GM12878 (cell line): ENCODE measurements at regions not wholly inside any gene's neighbourhood (a gene's known extent, or its start where the extent isn't known, plus 50 kb on each side); places are given as distances from the start of the nearest gene placed in this dataset.
A peak's percentile ranks its signal among the peaks of the same experiment; 100 is the strongest.

Experiments used
- ATAC-seq: fragments of 200-7000 bp; cut with Tn5 transposase; 3 replicates; pipeline ENCODE4 v1.9.1; 2020; ENCODE audit warnings: mild to moderate bottlenecking, moderate library complexity
- BruUV-seq: library from RNA; stranded (reverse); fragments of 400-500 nt; replicated peaks from 2 replicates; lab custom pipeline; 2021; lab: Mats Ljungman, UMichigan
- CTCF ChIA-PET: fragments of 300-600 bp; sonication (Branson Sonifier 250); formaldehyde crosslinking; extraction: SDS; loops from one replicate; lab custom pipeline; 2021; ENCODE audit warnings: inconsistent platforms; lab: Yijun Ruan, JAX
- POLR2A ChIA-PET: fragments of 350-600 bp; formaldehyde crosslinking; extraction: SDS; loops from one replicate; lab custom pipeline; 2021; ENCODE audit warnings: inconsistent platforms; lab: Charles Lee
- RAD21 ChIA-PET: fragments of 300-600 bp; sonication (Branson Sonifier 250); formaldehyde crosslinking; loops from one replicate; lab custom pipeline; 2023; ENCODE audit warnings: antibody characterized with exemption; ENCODE audit not compliant: unreplicated experiment; lab: Charles Lee
- SMC1A ChIA-PET: fragments of 300-600 bp; sonication (Branson Sonifier 250); formaldehyde crosslinking; loops from one replicate; lab custom pipeline; 2023; ENCODE audit not compliant: unreplicated experiment, uncharacterized antibody; lab: Charles Lee
- DNase-seq: peaks from one replicate; pipeline ENCODE4 v3.0.0-alpha.2; 2011; ENCODE audit warnings: low read depth, low spot score
- FAIRE-seq: peaks from 3 replicates; lab custom pipeline; 2011; peaks lifted over from hg19 to GRCh38; lab: Jason Lieb, UNC
- H2AFZ ChIP-seq: 2 replicates; pipeline ENCODE4 v1.6.0; 2011; ENCODE audit warnings: low read depth, low read length, control low read depth; ENCODE audit not compliant: control insufficient read depth
- H3K27ac ChIP-seq: 2 replicates; pipeline ENCODE4 v1.5.1; 2011; ENCODE audit warnings: control low read depth; ENCODE audit not compliant: control insufficient read depth, insufficient read depth
- H3K27me3 ChIP-seq, 2 experiments: replicated peaks in 1 of 2; 2 replicates each; pipeline versions ENCODE4 v1.6.0 to v1.6.1; 2011; ENCODE audit warnings: low read length in 1 of 2; ENCODE audit not compliant: control insufficient read depth in 2 of 2, insufficient read depth in 2 of 2
- H3K36me3 ChIP-seq, 2 experiments: 2 replicates each; pipeline ENCODE4 v1.5.1; 2011; ENCODE audit warnings: low read length in 1 of 2; ENCODE audit not compliant: control insufficient read depth in 2 of 2, insufficient read depth in 2 of 2
- H3K4me1 ChIP-seq: 2 replicates; pipeline ENCODE4 v1.6.1; 2011; ENCODE audit warnings: mild to moderate bottlenecking, low read length, moderate library complexity, mixed read lengths; ENCODE audit not compliant: control insufficient read depth, insufficient read depth
- H3K4me2 ChIP-seq: 2 replicates; pipeline ENCODE4 v1.6.0; 2011; ENCODE audit warnings: control low read depth; ENCODE audit not compliant: control insufficient read depth, insufficient read depth
- H3K4me3 ChIP-seq: fragments of 200-600 bp; sonication (generic); 2 replicates; pipeline ENCODE4 v1.5.1; 2016
- H3K79me2 ChIP-seq: 2 replicates; pipeline ENCODE4 v1.6.0; 2011; ENCODE audit warnings: low read length; ENCODE audit not compliant: control insufficient read depth, insufficient read depth
- H3K9ac ChIP-seq: 2 replicates; pipeline ENCODE4 v1.8.0; 2011; ENCODE audit warnings: low read length, control low read depth, mixed read lengths; ENCODE audit not compliant: control insufficient read depth, insufficient read depth
- H3K9me3 ChIP-seq: replicated peaks from 3 replicates; pipeline ENCODE4 v1.5.1; 2011; ENCODE audit warnings: mild to moderate bottlenecking, low read length; ENCODE audit not compliant: control insufficient read depth, insufficient read depth
- H4K20me1 ChIP-seq: 2 replicates; pipeline ENCODE4 v1.6.0; 2011; ENCODE audit not compliant: control insufficient read depth, insufficient read depth
- ATF3 ChIP-seq: IDR thresholded peaks from 2 replicates; pipeline ENCODE4 v1.6.1; 2011; ENCODE audit warnings: low read depth, mild to moderate bottlenecking, low read length, moderate library complexity, borderline replicate concordance; ENCODE audit errors: extremely low read depth
- CREM ChIP-seq: IDR thresholded peaks from 2 replicates; pipeline ENCODE4 v1.6.1; 2014; ENCODE audit warnings: antibody characterized with exemption, low read depth
- EED ChIP-seq: sonication (generic); IDR thresholded peaks from 2 replicates; pipeline ENCODE4 v1.6.1; 2016; ENCODE audit warnings: antibody characterized with exemption, low read depth
- FOXK2 ChIP-seq: fragments of 450-650 bp; IDR thresholded peaks from 2 replicates; pipeline ENCODE4 v1.6.1; 2017; ENCODE audit warnings: mild to moderate bottlenecking, moderate library complexity
- HDAC2 ChIP-seq: fragments of 200-600 bp; sonication (generic); IDR thresholded peaks from 2 replicates; pipeline ENCODE4 v1.6.1; 2017
- HDAC6 ChIP-seq: fragments of 200-600 bp; sonication (generic); IDR thresholded peaks from one replicate; pipeline ENCODE4 v1.8.0; 2017; ENCODE audit warnings: antibody characterized with exemption; ENCODE audit not compliant: unreplicated experiment
- HSF1 ChIP-seq: fragments of 150-350 bp; IDR thresholded peaks from 2 replicates; pipeline ENCODE4 v1.6.1; 2014; ENCODE audit warnings: mild to moderate bottlenecking, low read depth, low read length
- IKZF2 ChIP-seq, 2 experiments: fragments of 450-650 bp; IDR thresholded peaks; 2 replicates each; pipeline ENCODE4 v1.6.1; 2017; ENCODE audit warnings: mild to moderate bottlenecking in 2 of 2, moderate library complexity in 2 of 2
- LARP7 ChIP-seq: fragments of 450-650 bp; IDR thresholded peaks from 2 replicates; pipeline ENCODE4 v1.6.1; 2017; ENCODE audit warnings: mild to moderate bottlenecking
- MTA2 ChIP-seq: fragments of 450-650 bp; IDR thresholded peaks from 2 replicates; pipeline ENCODE4 v1.6.1; 2016; ENCODE audit warnings: low read depth, mild to moderate bottlenecking, moderate library complexity
- RCOR1 ChIP-seq: conservative IDR thresholded peaks from 2 replicates; pipeline ENCODE4 v1.6.1; 2012; ENCODE audit warnings: low read depth, low read length, improper control_type of control experiment
- STAT3 ChIP-seq: IDR thresholded peaks from 2 replicates; pipeline ENCODE4 v1.6.1; 2011; ENCODE audit warnings: low read depth, low read length, improper control_type of control experiment
- WGBS: methylation state at CpG from one replicate; pipeline ENCODE4 v1.1.6; 2016; ENCODE audit warnings: low lambda C conversion rate; ENCODE audit not compliant: insufficient replicate concordance, insufficient coverage; ENCODE audit errors: missing lambda C conversion rate; 5-methylcytosine and 5-hydroxymethylcytosine counted together
- in situ Hi-C: fragments of 300-500 bp; cut with MboI; formaldehyde crosslinking; loops from 9 replicates; pipeline ENCODE4 v1.14.3; 2018; ENCODE audit warnings: mixed read lengths
- intact Hi-C: fragments of 100-400 bp; cut with micrococcal nuclease; formaldehyde crosslinking; loops from one replicate; pipeline ENCODE4 v1.14.2; 2022; ENCODE audit not compliant: unreplicated experiment

GRCh38 chr2:12177455-12178288 lies 431.2 kb downstream of the LPIN1 start (continued):
- TF ChIP-seq IKZF2 (IDR thresholded peaks at IDR 0.05) = 0 out of 4 replicates have a peak, but pooled peaks of 1 of the 2 experiments have one; percentile 3
- no peak for TF ChIP-seq HDAC2
- no peak for TF ChIP-seq MTA2
- no peak for TF ChIP-seq ATF3
- TF ChIP-seq CREM = no peak
- 0 out of 2 replicates have a peak, but pooled peaks have one; percentile 42 for TF ChIP-seq LARP7
- no peak for TF ChIP-seq STAT3
- TF ChIP-seq HDAC6 = no peak

GRCh38 chr2:12178289-12179080 lies 432.1 kb downstream of the LPIN1 start:
- Histone ChIP-seq H3K27ac (no peak overlapping the region), H3K79me2 (no peaks in the 10 kb centered on the region), H3K4me1 (peaks cover 10% of the 10 kb centered on the region), H3K9ac (no peak overlapping the region), H3K9me3 (no peaks in the 10 kb centered on the region), H3K4me2 (no peak overlapping the region), H3K36me3 (no peaks in the 10 kb centered on the region), H4K20me1 (no peaks in the 10 kb centered on the region), H3K27me3 (no peaks in the 10 kb centered on the region), H2AFZ (no peak overlapping the region), H3K4me3 (no peak overlapping the region)
- RAD21 ChIA-PET = interaction anchor here (1.6 kb wide), 1 partner anchor 315 kb away, joined by 4 read pairs; no protein-coding TSS in a partner anchor
- FAIRE-seq = no peak
- CTCF ChIA-PET = interaction anchor here (0.6 to 1.7 kb wide), 2 partner anchors 180 to 538 kb away, joined by 3 read pairs; partner anchors contain the start of gene TRIB2
- SMC1A ChIA-PET = interaction anchor here (0.7 to 3.8 kb wide), 4 partner anchors 10 to 313 kb away, joined by 3 to 13 read pairs (median 4); no protein-coding TSS in a partner anchor
- no peak for DNase-seq
- in situ Hi-C loops (no loop called here), intact Hi-C loops (loop anchor here (5.0 to 10.0 kb wide), 5 partner anchors 106 to 539 kb away; partner anchors contain the start of gene TRIB2)
- no peak for ATAC-seq
- POLR2A ChIA-PET = interaction anchor here (0.6 kb wide), 1 partner anchor 143 kb away, joined by 3 read pairs; no protein-coding TSS in a partner anchor
- WGBS = 97% methylated on average over 6 of the region's 6 CpGs
- BruUV-seq = no TSS peak
- TF ChIP-seq RCOR1 (no peak), EED (no peak), FOXK2 (no peak), HSF1 (no peak)
